ENCODE measurements at regions not wholly inside any gene's neighbourhood (a gene's known extent, or its start where the extent isn't known, plus 50 kb on each side); places are given as distances from the start of the nearest gene placed in this dataset.

GRCh38 chr7:152537639-152538038 lies 101.8 kb upstream of the KMT2C start:
- DNase-seq (no peak), ATAC-seq (replicated peaks in 1 of 4) (no peak)
- Mint-ChIP-seq H3K27ac (no peak overlapping the region), H3K27me3 (no peaks in the 10 kb centered on the region), H3K9me3 (peaks cover 0 to 4% (median 3%) of the 10 kb centered on the region in 3 donors), H3K4me1 (no peaks in the 10 kb centered on the region), H3K4me3 (no peak overlapping the region), H3K36me3 (peaks cover 3% of the 10 kb centered on the region)
- Histone ChIP-seq H3K27me3 (replicated peaks in 1 of 2; ENCODE audit: control insufficient read depth in 2 of 2, extremely low read depth in 1 of 2, insufficient read depth in 2 of 2, low read length in 1 of 2) (peaks cover 0 to 3% of the 10 kb centered on the region in 2 experiments), H3K4me1 (ENCODE audit: control insufficient read depth in 1 of 2, extremely low read depth in 1 of 2, insufficient read depth in 2 of 2, low read length in 2 of 2) (no peaks in the 10 kb centered on the region), H3K9me3 (no peaks in the 10 kb centered on the region), H3K27ac (ENCODE audit: low read length) (no peak overlapping the region), H3K36me3 (ENCODE audit: control insufficient read depth in 2 of 2, extremely low read depth in 1 of 2, insufficient read depth in 1 of 2, low read length in 1 of 2) (no peaks in the 10 kb centered on the region), H3K4me3 (ENCODE audit: control insufficient read depth in 1 of 2, extremely low read depth in 1 of 2, low read length in 1 of 2) (no peak overlapping the region)
- ChIA-PET POLR2A (no interaction called here), CTCF (interaction anchor here in 1 of 2 donors (0.5 kb wide), 1 partner anchor 113 kb away, joined by 3 read pairs; no protein-coding TSS in a partner anchor)
- no CpG with 5 or more reads among the region's 4 CpGs for WGBS (ENCODE audit: insufficient coverage)

- CTCF ChIA-PET = no interaction called here
- no peaks in the 10 kb centered on the region for H3K4me1 Mint-ChIP-seq
- 60% methylated on average over 1 of the region's 6 CpGs for WGBS (ENCODE audit: insufficient coverage)
These were observed 92.8 kb upstream of the KMT2C start for GRCh38 chr7:152528612-152529011.

GRCh38 chr7:152527610-152528032 lies 91.8 kb upstream of the KMT2C start:
- Mint-ChIP-seq H3K27ac (no peak overlapping the region), H3K9me3 (peaks cover 0 to 3% (median 0%) of the 10 kb centered on the region in 3 donors), H3K4me3 (no peak overlapping the region), H3K27me3 (no peaks in the 10 kb centered on the region), H3K36me3 (no peaks in the 10 kb centered on the region), H3K4me1 (no peaks in the 10 kb centered on the region)
- Histone ChIP-seq H3K27ac (ENCODE audit: low read length) (no peak overlapping the region), H3K4me1 (ENCODE audit: control insufficient read depth in 1 of 2, extremely low read depth in 1 of 2, insufficient read depth in 2 of 2, low read length in 2 of 2) (no peaks in the 10 kb centered on the region), H3K4me3 (ENCODE audit: control insufficient read depth in 1 of 2, extremely low read depth in 1 of 2, low read length in 1 of 2) (no peak overlapping the region), H3K27me3 (replicated peaks in 1 of 2; ENCODE audit: control insufficient read depth in 2 of 2, extremely low read depth in 1 of 2, insufficient read depth in 2 of 2, low read length in 1 of 2) (peaks cover 0 to 12% of the 10 kb centered on the region in 2 experiments), H3K36me3 (ENCODE audit: control insufficient read depth in 2 of 2, extremely low read depth in 1 of 2, insufficient read depth in 1 of 2, low read length in 1 of 2) (no peaks in the 10 kb centered on the region), H3K9me3 (no peaks in the 10 kb centered on the region)
- ChIA-PET CTCF (no interaction called here), POLR2A (interaction anchor here in 1 of 2 donors (0.7 kb wide), 1 partner anchor 8 kb away, joined by 4 read pairs; no protein-coding TSS in a partner anchor)
- WGBS (ENCODE audit: insufficient coverage) = 83% methylated on average over 1 of the region's 7 CpGs
- no peak for DNase-seq
- ATAC-seq (replicated peaks in 1 of 4) = no peak

More at GRCh38 chr7:152528612-152529011, 92.8 kb upstream of the KMT2C start:
- H3K4me1 ChIP-seq (ENCODE audit: control insufficient read depth in 1 of 2, extremely low read depth in 1 of 2, insufficient read depth in 2 of 2, low read length in 2 of 2) = no peaks in the 10 kb centered on the region
- H3K27me3 ChIP-seq (replicated peaks in 1 of 2; ENCODE audit: control insufficient read depth in 2 of 2, extremely low read depth in 1 of 2, insufficient read depth in 2 of 2, low read length in 1 of 2) = peaks cover 0 to 8% of the 10 kb centered on the region in 2 experiments
- no peaks in the 10 kb centered on the region for H3K9me3 ChIP-seq
- Mint-ChIP-seq H3K36me3 (no peaks in the 10 kb centered on the region), H3K9me3 (peaks cover 0 to 3% (median 0%) of the 10 kb centered on the region in 3 donors), H3K27me3 (no peaks in the 10 kb centered on the region), H3K27ac (no peak overlapping the region), H3K4me3 (no peak overlapping the region)
- POLR2A ChIA-PET = interaction anchor here in 1 of 2 donors (0.7 kb wide), 1 partner anchor 9 kb away, joined by 4 read pairs; no protein-coding TSS in a partner anchor
- ATAC-seq (replicated peaks in 1 of 4) (no peak), DNase-seq (no peak)
- H3K4me3 ChIP-seq (ENCODE audit: control insufficient read depth in 1 of 2, extremely low read depth in 1 of 2, low read length in 1 of 2) = no peak overlapping the region
- no peaks in the 10 kb centered on the region for H3K36me3 ChIP-seq (ENCODE audit: control insufficient read depth in 2 of 2, extremely low read depth in 1 of 2, insufficient read depth in 1 of 2, low read length in 1 of 2)
- no peak overlapping the region for H3K27ac ChIP-seq (ENCODE audit: low read length)

- WGBS (ENCODE audit: insufficient coverage) = 91% methylated on average over 14 of the region's 14 CpGs
These were observed 88.1 kb upstream of the KMT2C start for GRCh38 chr7:152523916-152524315.

GRCh38 chr7:152522571-152523067 lies 86.8 kb upstream of the KMT2C start:
- Mint-ChIP-seq H3K4me3 (no peak overlapping the region), H3K27ac (no peak overlapping the region), H3K9me3 (peaks cover 0 to 3% (median 0%) of the 10 kb centered on the region in 3 donors), H3K36me3 (no peaks in the 10 kb centered on the region), H3K4me1 (no peaks in the 10 kb centered on the region), H3K27me3 (peaks cover 0 to 4% of the 10 kb centered on the region in 2 donors)
- Histone ChIP-seq H3K4me1 (ENCODE audit: control insufficient read depth in 1 of 2, extremely low read depth in 1 of 2, insufficient read depth in 2 of 2, low read length in 2 of 2) (no peaks in the 10 kb centered on the region), H3K27me3 (replicated peaks in 1 of 2; ENCODE audit: control insufficient read depth in 2 of 2, extremely low read depth in 1 of 2, insufficient read depth in 2 of 2, low read length in 1 of 2) (peaks cover 0 to 21% of the 10 kb centered on the region in 2 experiments), H3K9me3 (no peaks in the 10 kb centered on the region), H3K27ac (ENCODE audit: low read length) (no peak overlapping the region), H3K36me3 (ENCODE audit: control insufficient read depth in 2 of 2, extremely low read depth in 1 of 2, insufficient read depth in 1 of 2, low read length in 1 of 2) (no peaks in the 10 kb centered on the region), H3K4me3 (ENCODE audit: control insufficient read depth in 1 of 2, extremely low read depth in 1 of 2, low read length in 1 of 2) (no peak overlapping the region)
- ChIA-PET CTCF (no interaction called here), POLR2A (interaction anchor here in 1 of 2 donors (0.6 kb wide), 1 partner anchor 776 kb away, joined by 4 read pairs; no protein-coding TSS in a partner anchor)
- DNase-seq = no peak
- ATAC-seq (replicated peaks in 1 of 4) = no peak
- WGBS (ENCODE audit: insufficient coverage) = 34% methylated on average over 5 of the region's 10 CpGs

More at GRCh38 chr7:152523916-152524315, 88.1 kb upstream of the KMT2C start:
- no peak overlapping the region for H3K4me3 ChIP-seq (ENCODE audit: control insufficient read depth in 1 of 2, extremely low read depth in 1 of 2, low read length in 1 of 2)
- no peaks in the 10 kb centered on the region for H3K36me3 ChIP-seq (ENCODE audit: control insufficient read depth in 2 of 2, extremely low read depth in 1 of 2, insufficient read depth in 1 of 2, low read length in 1 of 2)
- H3K27ac ChIP-seq (ENCODE audit: low read length) = no peak overlapping the region
- no peaks in the 10 kb centered on the region for H3K4me1 Mint-ChIP-seq
- ChIA-PET CTCF (no interaction called here), POLR2A (no interaction called here)
- no peaks in the 10 kb centered on the region for H3K9me3 ChIP-seq
- peaks cover 0 to 4% of the 10 kb centered on the region in 2 donors for H3K27me3 Mint-ChIP-seq
- H3K9me3 Mint-ChIP-seq = peaks cover 0 to 3% (median 0%) of the 10 kb centered on the region in 3 donors
- H3K4me3 Mint-ChIP-seq = no peak overlapping the region
- no peak overlapping the region for H3K27ac Mint-ChIP-seq
- H3K4me1 ChIP-seq (ENCODE audit: control insufficient read depth in 1 of 2, extremely low read depth in 1 of 2, insufficient read depth in 2 of 2, low read length in 2 of 2) = no peaks in the 10 kb centered on the region
- H3K36me3 Mint-ChIP-seq = no peaks in the 10 kb centered on the region
- DNase-seq (no peak), ATAC-seq (replicated peaks in 1 of 4) (no peak)
- peaks cover 0 to 21% of the 10 kb centered on the region in 2 experiments for H3K27me3 ChIP-seq (replicated peaks in 1 of 2; ENCODE audit: control insufficient read depth in 2 of 2, extremely low read depth in 1 of 2, insufficient read depth in 2 of 2, low read length in 1 of 2)

GRCh38 chr7:152521420-152522337 lies 85.9 kb upstream of the KMT2C start:
- Mint-ChIP-seq H3K4me3 (no peak overlapping the region), H3K27me3 (peaks cover 0 to 4% of the 10 kb centered on the region in 2 donors), H3K36me3 (no peaks in the 10 kb centered on the region), H3K4me1 (no peaks in the 10 kb centered on the region), H3K27ac (no peak overlapping the region), H3K9me3 (peaks cover 0 to 3% (median 0%) of the 10 kb centered on the region in 3 donors)
- 78% methylated on average over 8 of the region's 11 CpGs for WGBS (ENCODE audit: insufficient coverage)
- ATAC-seq (replicated peaks in 1 of 4) (no peak), DNase-seq (no peak)
- no peaks in the 10 kb centered on the region for H3K4me1 ChIP-seq (ENCODE audit: control insufficient read depth in 1 of 2, extremely low read depth in 1 of 2, insufficient read depth in 2 of 2, low read length in 2 of 2)
- H3K27ac ChIP-seq (ENCODE audit: low read length) = no peak overlapping the region
- H3K4me3 ChIP-seq (ENCODE audit: control insufficient read depth in 1 of 2, extremely low read depth in 1 of 2, low read length in 1 of 2) = no peak overlapping the region
- ChIA-PET POLR2A (no interaction called here), CTCF (no interaction called here)
- no peaks in the 10 kb centered on the region for H3K36me3 ChIP-seq (ENCODE audit: control insufficient read depth in 2 of 2, extremely low read depth in 1 of 2, insufficient read depth in 1 of 2, low read length in 1 of 2)
- H3K9me3 ChIP-seq = no peaks in the 10 kb centered on the region
- H3K27me3 ChIP-seq (replicated peaks in 1 of 2; ENCODE audit: control insufficient read depth in 2 of 2, extremely low read depth in 1 of 2, insufficient read depth in 2 of 2, low read length in 1 of 2) = peaks cover 0 to 23% of the 10 kb centered on the region in 2 experiments
